ENCODE measurements at regions not wholly inside any gene's neighbourhood (a gene's known extent, or its start where the extent isn't known, plus 50 kb on each side); places are given as distances from the start of the nearest gene placed in this dataset.
"Not testable (repeated sequence)": the region's sequence is repeated elsewhere in the genome, so short reads cannot be mapped to it uniquely, and the experiment has no call there.

GRCh38 chr9:109599131-109599530, 101.0 kb upstream of the PTPN3 start:
- no peak for DNase-seq (ENCODE audit: low read depth)

- no peak for DNase-seq (ENCODE audit: low read depth)
Observed at GRCh38 chr9:109599711-109600110, 101.6 kb upstream of the PTPN3 start.

GRCh38 chr9:109600142-109600541, 102.0 kb upstream of the PTPN3 start:
- DNase-seq (ENCODE audit: low read depth): peak; percentile 39

- DNase-seq (ENCODE audit: low read depth): no peak
Observed at GRCh38 chr9:109601181-109601580, 103.1 kb upstream of the PTPN3 start.

- DNase-seq (ENCODE audit: low read depth): no peak
Observed at GRCh38 chr9:109602987-109603386, 104.9 kb upstream of the PTPN3 start.

- no peak for DNase-seq (ENCODE audit: low read depth)
Observed at GRCh38 chr9:109604131-109604530, 106.0 kb upstream of the PTPN3 start.

GRCh38 chr9:109604781-109605180, 106.7 kb upstream of the PTPN3 start:
- DNase-seq (ENCODE audit: low read depth): no peak

GRCh38 chr9:109609060-109609459, 111.0 kb upstream of the PTPN3 start:
- no peak for DNase-seq (ENCODE audit: low read depth)

- DNase-seq (ENCODE audit: low read depth): no peak
Observed at GRCh38 chr9:109616571-109617120, 118.5 kb upstream of the PTPN3 start.

- no peak for DNase-seq (ENCODE audit: low read depth)
Observed at GRCh38 chr9:109619310-109619709, 121.2 kb upstream of the PTPN3 start.

- DNase-seq (ENCODE audit: low read depth): no peak
Observed at GRCh38 chr9:109624143-109624542, 126.0 kb upstream of the PTPN3 start.

GRCh38 chr9:109624896-109625295, 126.8 kb upstream of the PTPN3 start:
- DNase-seq (ENCODE audit: low read depth): no peak

GRCh38 chr9:109627042-109627441, 128.9 kb upstream of the PTPN3 start:
- DNase-seq (ENCODE audit: low read depth): no peak

GRCh38 chr9:109629615-109630014, 131.5 kb upstream of the PTPN3 start:
- DNase-seq (ENCODE audit: low read depth): no peak

GRCh38 chr9:109632817-109633216, 134.7 kb upstream of the PTPN3 start:
- DNase-seq (ENCODE audit: low read depth): no peak

GRCh38 chr9:109639674-109640579, 140.1 kb upstream of the PALM2AKAP2 start:
- peak; percentile 25 for DNase-seq (ENCODE audit: low read depth)

GRCh38 chr9:109640580-109641371, 139.2 kb upstream of the PALM2AKAP2 start:
- peak; percentile 15 for DNase-seq (ENCODE audit: low read depth)

GRCh38 chr9:109641372-109641659, 138.7 kb upstream of the PALM2AKAP2 start:
- no peak for DNase-seq (ENCODE audit: low read depth)

- no peak for DNase-seq (ENCODE audit: low read depth)
Observed at GRCh38 chr9:109652112-109652511, 127.9 kb upstream of the PALM2AKAP2 start.

GRCh38 chr9:109652971-109653370, 127.0 kb upstream of the PALM2AKAP2 start:
- no peak for DNase-seq (ENCODE audit: low read depth)

- DNase-seq (ENCODE audit: low read depth): no peak
Observed at GRCh38 chr9:109653470-109653869, 126.5 kb upstream of the PALM2AKAP2 start.

GRCh38 chr9:109663978-109664377, 116.0 kb upstream of the PALM2AKAP2 start:
- DNase-seq (ENCODE audit: low read depth): not testable (repeated sequence)

- DNase-seq (ENCODE audit: low read depth): not testable (repeated sequence)
Observed at GRCh38 chr9:109665736-109666135, 114.3 kb upstream of the PALM2AKAP2 start.
